Epithelial cell of proximal tubule (primary cell): ENCODE measurements at regions not wholly inside any gene's neighbourhood (a gene's known extent, or its start where the extent isn't known, plus 50 kb on each side); places are given as distances from the start of the nearest gene placed in this dataset.

Experiments used
- DNase-seq: peaks from one replicate; pipeline ENCODE4 v3.0.0-alpha.2; 2011; ENCODE audit warnings: low read depth
- H3K4me3 ChIP-seq: 2 replicates; pipeline ENCODE4 v1.5.1; 2011; ENCODE audit warnings: low read depth, mild to moderate bottlenecking, low read length
- CTCF ChIP-seq: conservative IDR thresholded peaks from 2 replicates; pipeline ENCODE4 v1.5.1; 2012; ENCODE audit warnings: low read depth, mild to moderate bottlenecking, low read length

GRCh38 chr6:6466967-6467761 lies 121.4 kb upstream of the LY86 start:
- DNase-seq: peak; percentile 13
- no peak for TF ChIP-seq CTCF
- no peak overlapping the region for H3K4me3 ChIP-seq

GRCh38 chr6:6469074-6469473 lies 119.4 kb upstream of the LY86 start:
- H3K4me3 ChIP-seq: no peak overlapping the region
- DNase-seq: no peak
- no peak for TF ChIP-seq CTCF

GRCh38 chr6:6470123-6470522 lies 118.4 kb upstream of the LY86 start:
- H3K4me3 ChIP-seq: no peak overlapping the region
- TF ChIP-seq CTCF: no peak
- no peak for DNase-seq

GRCh38 chr6:6471276-6471675 lies 117.2 kb upstream of the LY86 start:
- DNase-seq: no peak
- no peak for TF ChIP-seq CTCF
- H3K4me3 ChIP-seq: no peak overlapping the region

GRCh38 chr6:6474170-6474920 lies 114.2 kb upstream of the LY86 start:
- no peak overlapping the region for H3K4me3 ChIP-seq
- no peak for DNase-seq
- no peak for TF ChIP-seq CTCF

- DNase-seq: no peak
- TF ChIP-seq CTCF: no peak
These were observed 108.7 kb upstream of the LY86 start for GRCh38 chr6:6479785-6480184.

More at GRCh38 chr6:6479785-6480184, 108.7 kb upstream of the LY86 start:
- no peak overlapping the region for H3K4me3 ChIP-seq
